Gastroesophageal sphincter (tissue), 3 donors: ENCODE measurements at regions not wholly inside any gene's neighbourhood (a gene's known extent, or its start where the extent isn't known, plus 50 kb on each side); places are given as distances from the start of the nearest gene placed in this dataset.

Experiments used
- CTCF ChIP-seq, 4 experiments: fragments of 200-600 bp in 2 of 4; fragments of 450-650 bp in 2 of 4; sonication (generic) in 1 of 4; IDR thresholded peaks; one replicate each; pipeline ENCODE4 v1.5.1; 2017 to 2019; ENCODE audit warnings: antibody characterized with exemption in 4 of 4, mild to moderate bottlenecking in 2 of 4, moderate library complexity in 2 of 4
- EP300 ChIP-seq: sonication (generic); formaldehyde crosslinking; IDR thresholded peaks from one replicate; pipeline ENCODE4 v1.6.1; 2017; ENCODE audit warnings: antibody characterized with exemption, mild to moderate bottlenecking
- POLR2AphosphoS5 ChIP-seq: sonication (generic); formaldehyde crosslinking; IDR thresholded peaks from one replicate; pipeline ENCODE4 v1.6.1; 2017; ENCODE audit warnings: antibody characterized with exemption

GRCh38 chr4:79043138-79043537 is 103.9 kb upstream of the PAQR3 start:
- no peak for TF ChIP-seq EP300
- TF ChIP-seq CTCF (IDR thresholded peaks at IDR 0.05) = no peak
- TF ChIP-seq POLR2AphosphoS5 = no peak
